HG03469 (cell line): ENCODE measurements at regions not wholly inside any gene's neighbourhood (a gene's known extent, or its start where the extent isn't known, plus 50 kb on each side); places are given as distances from the start of the nearest gene placed in this dataset.

Source experiments
- ATAC-seq: cut with Tn5 transposase; IDR thresholded peaks from one replicate; pipeline ENCODE4 v1.9.1; 2021; ENCODE audit warnings: mild to moderate bottlenecking, moderate library complexity, moderate number of reproducible peaks; ENCODE audit not compliant: unreplicated experiment

- ATAC-seq = no peak
Measured at GRCh38 chr1:229191066-229191674, 79.7 kb upstream of the RAB4A start.

- ATAC-seq = no peak
Measured at GRCh38 chr1:229192031-229192430, 78.9 kb upstream of the RAB4A start.

DNA sequence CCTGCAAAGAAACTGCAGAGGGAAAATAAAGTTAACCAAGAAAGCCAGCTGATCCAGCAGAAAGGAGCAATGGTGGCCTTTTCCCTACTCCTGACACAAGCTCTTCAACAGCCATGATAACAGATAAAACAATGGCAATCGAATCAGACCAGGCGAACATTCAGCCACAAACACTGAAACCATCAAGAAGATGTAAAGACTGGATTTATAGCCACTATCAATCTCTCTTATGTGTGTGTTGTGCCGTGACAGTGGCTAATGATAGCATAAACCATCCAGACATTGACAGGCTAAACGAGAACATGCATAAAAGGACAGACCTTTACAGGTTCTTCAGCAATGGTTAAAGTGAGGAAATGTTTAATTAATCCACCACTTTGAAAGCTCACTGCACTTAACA is 78.1 kb upstream of the RAB4A start:
- no peak for ATAC-seq

GRCh38 chr1:229194096-229194495 is 76.8 kb upstream of the RAB4A start:
- ATAC-seq = no peak

- no peak for ATAC-seq
Measured at GRCh38 chr1:229195246-229195645, 75.7 kb upstream of the RAB4A start.

GRCh38 chr1:229196404-229197264 is 74.3 kb upstream of the RAB4A start:
- no peak for ATAC-seq

GRCh38 chr1:229197265-229197585 is 73.7 kb upstream of the RAB4A start:
- no peak for ATAC-seq

- no peak for ATAC-seq
Measured at GRCh38 chr1:229199261-229200243, 71.4 kb upstream of the RAB4A start.

GRCh38 chr1:229203030-229203751 is 67.7 kb upstream of the RAB4A start:
- no peak for ATAC-seq

- no peak for ATAC-seq
Measured at GRCh38 chr1:229203991-229204632, 66.8 kb upstream of the RAB4A start.

DNA sequence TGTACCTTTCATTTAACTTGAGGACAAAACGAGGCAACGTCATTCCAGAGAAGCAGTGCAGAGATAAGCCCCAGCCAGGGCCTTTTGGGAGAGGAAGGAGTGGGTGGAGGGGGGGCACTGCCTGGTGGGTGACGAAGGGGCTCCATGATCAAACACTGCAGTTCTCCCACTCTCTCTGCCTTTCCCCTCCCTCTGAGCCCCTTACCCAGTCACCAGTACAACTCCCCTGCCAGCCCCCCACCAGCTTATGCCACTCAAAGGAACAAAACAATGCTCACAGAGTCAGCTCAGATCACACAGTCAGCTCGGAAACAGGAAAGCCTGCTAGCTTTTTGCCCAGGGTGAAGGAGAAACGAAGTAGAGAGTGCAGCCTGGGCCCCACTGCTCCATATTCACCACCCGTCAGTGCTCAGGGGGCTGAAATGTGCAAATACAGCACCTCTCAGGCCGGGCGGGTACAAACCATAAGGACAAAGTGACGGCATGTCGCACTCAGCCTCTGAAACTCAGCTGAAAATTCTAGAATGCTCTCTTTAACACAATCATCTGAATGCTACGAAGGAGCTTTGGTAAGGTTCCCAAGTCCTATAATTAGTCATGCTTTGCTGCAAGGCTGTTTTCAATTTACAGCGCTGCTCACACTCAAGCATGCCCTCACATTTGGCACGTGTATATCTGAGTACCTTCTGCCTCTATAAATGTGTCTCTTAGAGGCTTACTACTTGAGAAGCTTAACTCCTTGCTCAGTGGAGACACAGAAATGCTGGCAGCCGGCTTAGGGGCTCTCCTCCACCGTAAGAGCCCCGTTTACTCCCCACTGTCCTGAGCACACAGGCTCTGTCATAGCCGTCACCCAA is 65.8 kb upstream of the RAB4A start:
- ATAC-seq = no peak

- no peak for ATAC-seq
Measured at GRCh38 chr1:229205854-229206253, 65.1 kb upstream of the RAB4A start.

DNA sequence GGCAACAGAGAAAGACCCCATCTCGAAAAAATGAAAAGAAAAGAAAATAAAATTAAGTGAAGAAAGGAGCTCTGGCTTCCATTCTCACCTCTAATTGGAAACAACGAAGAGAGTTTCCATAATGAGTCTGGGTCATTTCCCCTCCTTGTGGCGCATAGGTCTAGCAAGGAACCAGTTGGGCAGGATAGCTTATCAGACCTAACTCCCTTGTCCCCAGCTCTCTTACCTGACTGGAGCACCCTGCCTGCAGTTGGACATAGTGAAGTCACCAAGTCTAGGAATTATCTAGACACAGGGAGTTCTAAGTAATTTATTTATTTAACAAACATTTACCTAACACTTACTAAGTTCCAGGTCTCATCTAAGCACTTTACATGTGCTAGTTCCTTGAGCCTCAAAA is 63.0 kb upstream of the RAB4A start:
- ATAC-seq = no peak

DNA sequence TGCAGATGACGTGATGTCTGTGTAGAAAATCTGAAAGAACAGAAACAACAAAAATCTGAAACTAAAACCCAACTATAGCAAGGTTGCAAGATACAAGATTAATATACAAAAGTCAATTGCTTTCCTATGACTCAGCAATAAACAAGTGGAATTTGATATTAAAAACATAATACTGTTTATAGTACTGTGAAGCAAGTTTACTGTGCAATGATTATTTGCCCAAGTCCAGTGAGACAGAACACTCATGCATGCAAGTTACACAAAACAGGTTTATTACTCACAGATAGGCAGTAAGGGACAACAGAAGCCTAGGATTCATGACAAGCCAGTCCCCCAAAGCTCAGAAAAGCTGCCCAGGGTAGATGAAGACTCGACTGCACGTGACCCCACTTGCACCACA is 62.4 kb upstream of the RAB4A start:
- no peak for ATAC-seq

DNA sequence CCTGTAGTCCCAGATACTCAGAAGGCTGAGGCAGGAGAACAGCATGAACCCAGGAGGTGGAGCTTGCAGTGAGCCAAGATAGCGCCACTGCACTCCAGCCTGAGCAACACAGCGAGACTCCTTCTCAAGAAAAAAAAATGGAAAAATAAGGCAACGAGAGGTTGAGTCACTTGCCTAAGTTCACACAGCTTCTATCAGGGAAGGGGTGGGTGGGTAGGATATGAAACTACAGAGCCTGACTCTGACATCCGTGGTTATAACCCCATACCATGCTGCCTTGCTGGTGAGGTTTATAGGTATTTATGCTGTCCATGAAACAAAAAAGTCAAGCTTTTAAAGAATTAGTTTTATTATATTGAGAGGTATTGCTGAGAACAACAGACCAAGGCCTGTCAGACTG is 61.5 kb upstream of the RAB4A start:
- no peak for ATAC-seq

DNA sequence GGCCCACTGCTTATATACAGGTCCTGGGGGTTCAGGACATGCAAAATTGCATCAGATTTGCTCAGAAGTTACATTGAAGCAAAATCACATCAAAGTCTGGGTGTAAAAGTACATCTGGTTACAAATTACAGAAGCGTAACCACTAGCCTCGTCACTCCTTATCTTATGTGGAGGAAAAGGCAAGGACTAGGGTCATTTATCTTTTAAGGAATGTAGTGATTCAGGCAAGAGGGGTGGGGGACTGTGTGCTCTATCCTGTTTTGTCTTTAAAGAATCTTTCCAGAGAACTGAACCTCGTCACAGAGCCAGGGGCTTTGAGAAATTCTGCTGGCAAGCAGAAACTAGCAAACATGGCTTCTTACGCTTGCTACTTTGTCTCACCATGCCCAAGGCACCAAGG is 61.1 kb upstream of the RAB4A start:
- ATAC-seq = no peak

- no peak for ATAC-seq
Measured at GRCh38 chr1:229210844-229211243, 60.1 kb upstream of the RAB4A start.

DNA sequence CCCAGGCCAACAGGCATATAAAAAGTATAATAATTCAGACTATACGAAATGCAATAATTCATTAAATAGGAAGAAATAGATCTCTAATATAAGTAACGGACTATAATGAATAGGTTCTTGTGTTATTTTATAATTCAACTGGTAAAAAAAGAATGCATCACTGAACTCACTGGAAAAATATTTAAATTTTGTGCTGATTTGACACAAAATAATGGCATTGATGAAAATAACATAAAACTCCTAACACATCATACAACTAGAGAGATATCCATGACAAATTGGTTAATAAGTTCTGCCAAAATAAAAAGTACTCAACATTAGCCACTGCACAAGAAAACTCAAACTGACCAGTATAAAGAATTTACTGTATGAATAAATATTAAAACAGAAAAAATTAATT is 57.1 kb upstream of the RAB4A start:
- ATAC-seq = no peak

GRCh38 chr1:229217716-229218115 is 53.2 kb upstream of the RAB4A start:
- no peak for ATAC-seq
